Mucosa of descending colon (tissue), 3 donors: ENCODE measurements at regions not wholly inside any gene's neighbourhood (a gene's known extent, or its start where the extent isn't known, plus 50 kb on each side); places are given as distances from the start of the nearest gene placed in this dataset.

Experiments
- ATAC-seq: fragments of 200-7000 bp; cut with Tn5 transposase; one replicate; pipeline ENCODE4 v1.9.1; 2020; ENCODE audit warnings: mild to moderate bottlenecking, moderate library complexity
- DNase-seq, 3 donors: peaks; one replicate each; pipeline ENCODE4 v3.0.0-alpha.2; 2020
- H3K36me3 ChIP-seq: fragments of 200-600 bp; one replicate; pipeline ENCODE4 v1.8.0; 2021; ENCODE audit warnings: low read depth, mild to moderate bottlenecking
- H3K4me1 ChIP-seq: fragments of 200-600 bp; one replicate; pipeline ENCODE4 v1.8.0; 2021; ENCODE audit warnings: low read depth, mild to moderate bottlenecking
- H3K4me3 ChIP-seq: fragments of 200-600 bp; one replicate; pipeline ENCODE4 v1.8.0; 2021; ENCODE audit warnings: mild to moderate bottlenecking
- H3K9me3 ChIP-seq: fragments of 200-600 bp; one replicate; pipeline ENCODE4 v1.8.0; 2021; ENCODE audit warnings: mild to moderate bottlenecking
- intact Hi-C, 2 donors: fragments of 100-400 bp; cut with DNase I in 1 of 2; cut with micrococcal nuclease in 1 of 2; formaldehyde crosslinking; loops; one replicate each; pipeline versions ENCODE4 v1.11.0 to v1.11.1; 2022; cut with DNase I, micrococcal nuclease
- TF ChIP-seq, protein P1 (sequence below): fragments of 200-600 bp; IDR thresholded peaks from one replicate; pipeline ENCODE4 v1.8.0; 2022; ENCODE audit warnings: antibody characterized with exemption, mild to moderate bottlenecking
- donor health status: DM: no; HTN: no; CAD: no; lungs with moderate emphysema.
- donor health status: DM: no; HTN: no; CAD: no.
- donor health status: DM: no; HTN: yes; CAD: no.

DNA sequence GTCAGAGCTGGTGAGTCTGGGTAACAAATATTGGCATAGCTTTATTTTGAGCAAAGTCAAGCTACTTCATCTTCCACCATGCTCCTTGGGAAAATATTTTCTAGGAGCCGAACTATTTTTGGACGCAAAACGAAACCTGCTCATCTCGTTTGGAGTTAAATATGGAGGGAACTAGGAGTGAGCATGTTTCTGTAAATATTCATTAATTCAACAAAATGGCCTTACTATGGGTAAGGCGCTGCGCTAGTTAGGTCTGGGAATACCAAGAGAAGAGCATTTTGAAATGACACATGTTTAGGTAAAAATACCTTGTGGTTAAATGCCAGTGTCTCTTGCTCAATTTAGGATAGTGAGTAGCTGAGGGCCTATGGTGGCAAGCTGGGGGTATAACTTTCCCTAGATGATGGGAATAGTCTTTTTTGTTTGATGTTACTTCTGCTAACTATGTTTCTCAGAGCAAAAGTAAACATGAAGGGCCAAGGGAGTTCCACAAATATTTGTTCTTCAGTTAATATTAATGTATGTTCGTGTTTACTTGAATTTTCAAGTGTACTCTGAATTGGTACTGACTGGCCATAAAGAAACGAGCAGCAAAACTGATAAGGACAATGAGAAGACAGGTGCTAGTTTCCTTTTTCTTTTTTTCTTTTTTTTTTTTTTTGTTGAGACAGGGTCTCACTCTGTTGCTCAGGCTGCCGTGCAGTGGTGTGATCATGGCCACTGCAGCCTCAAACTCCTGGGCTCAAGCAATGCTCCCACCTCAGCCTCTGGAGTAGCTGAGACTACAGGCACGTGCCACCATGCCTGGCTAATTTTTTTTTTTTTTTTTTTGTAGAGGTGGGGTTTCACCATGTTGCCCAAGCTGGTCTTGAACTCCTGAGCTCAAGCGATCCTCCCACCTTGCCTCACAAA, 77.7 kb downstream of the MAP1LC3B2 start:
- H3K4me3 ChIP-seq, result no peak overlapping the region
- ATAC-seq (peak; percentile 55), DNase-seq (no peak)
- no peaks in the 10 kb centered on the region for H3K9me3 ChIP-seq
- no peaks in the 10 kb centered on the region for H3K36me3 ChIP-seq
- no peaks in the 10 kb centered on the region for H3K4me1 ChIP-seq
- TF ChIP-seq, protein P1, sequence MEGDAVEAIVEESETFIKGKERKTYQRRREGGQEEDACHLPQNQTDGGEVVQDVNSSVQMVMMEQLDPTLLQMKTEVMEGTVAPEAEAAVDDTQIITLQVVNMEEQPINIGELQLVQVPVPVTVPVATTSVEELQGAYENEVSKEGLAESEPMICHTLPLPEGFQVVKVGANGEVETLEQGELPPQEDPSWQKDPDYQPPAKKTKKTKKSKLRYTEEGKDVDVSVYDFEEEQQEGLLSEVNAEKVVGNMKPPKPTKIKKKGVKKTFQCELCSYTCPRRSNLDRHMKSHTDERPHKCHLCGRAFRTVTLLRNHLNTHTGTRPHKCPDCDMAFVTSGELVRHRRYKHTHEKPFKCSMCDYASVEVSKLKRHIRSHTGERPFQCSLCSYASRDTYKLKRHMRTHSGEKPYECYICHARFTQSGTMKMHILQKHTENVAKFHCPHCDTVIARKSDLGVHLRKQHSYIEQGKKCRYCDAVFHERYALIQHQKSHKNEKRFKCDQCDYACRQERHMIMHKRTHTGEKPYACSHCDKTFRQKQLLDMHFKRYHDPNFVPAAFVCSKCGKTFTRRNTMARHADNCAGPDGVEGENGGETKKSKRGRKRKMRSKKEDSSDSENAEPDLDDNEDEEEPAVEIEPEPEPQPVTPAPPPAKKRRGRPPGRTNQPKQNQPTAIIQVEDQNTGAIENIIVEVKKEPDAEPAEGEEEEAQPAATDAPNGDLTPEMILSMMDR, result no peak
- intact Hi-C loops, result no loop called here

DNA sequence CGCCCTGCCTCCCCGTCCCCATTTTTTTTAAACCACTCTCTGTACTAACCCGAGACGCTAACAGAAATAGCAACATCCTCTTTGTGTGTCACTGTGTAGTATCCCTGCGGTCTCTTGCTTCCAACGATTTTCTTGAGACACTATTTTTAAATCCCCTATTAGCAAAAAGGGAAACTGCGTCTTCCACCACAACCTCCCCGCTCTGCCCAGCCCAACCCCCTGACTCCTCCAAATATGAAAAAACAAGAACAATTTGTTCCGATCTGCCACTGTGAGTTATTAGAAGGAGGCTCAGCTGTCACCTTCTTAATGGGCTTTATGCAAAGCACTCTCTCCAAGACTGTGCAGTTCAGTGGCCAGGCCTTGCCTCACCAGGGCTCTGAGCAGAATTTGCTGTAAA, 76.3 kb downstream of the MAP1LC3B2 start:
- TF ChIP-seq, protein P1, result no peak
- no peaks in the 10 kb centered on the region for H3K36me3 ChIP-seq
- DNase-seq, result no peak
- no peaks in the 10 kb centered on the region for H3K4me1 ChIP-seq
- no peaks in the 10 kb centered on the region for H3K9me3 ChIP-seq
- intact Hi-C loops, result no loop called here
- ATAC-seq, result no peak
- no peak overlapping the region for H3K4me3 ChIP-seq

DNA sequence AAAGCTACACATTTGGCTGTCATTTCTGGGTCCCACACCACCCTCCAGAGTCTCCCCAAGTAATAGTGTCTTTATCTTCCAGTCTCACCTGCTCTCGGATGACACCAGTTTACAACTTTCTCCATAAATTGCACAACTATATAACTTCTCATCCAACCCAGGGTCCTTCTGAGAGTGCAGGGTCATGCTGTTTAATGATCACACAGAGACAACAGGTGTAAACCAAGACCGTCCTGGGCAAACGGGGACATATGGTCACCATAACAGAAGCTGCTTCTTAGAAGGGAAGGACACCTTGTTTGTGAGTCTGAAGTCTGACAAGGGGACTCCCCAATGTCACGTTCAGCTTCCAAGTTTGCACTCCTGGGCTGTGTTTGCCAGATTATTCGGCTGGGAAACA, 74.3 kb downstream of the MAP1LC3B2 start:
- Histone ChIP-seq H3K36me3 (no peaks in the 10 kb centered on the region), H3K4me3 (no peak overlapping the region), H3K4me1 (no peaks in the 10 kb centered on the region), H3K9me3 (no peaks in the 10 kb centered on the region)
- TF ChIP-seq, protein P1, result no peak
- intact Hi-C loops, result no loop called here
- DNase-seq (peak in 1 of 3 donors; percentile 27), ATAC-seq (peak; percentile 67)

DNA sequence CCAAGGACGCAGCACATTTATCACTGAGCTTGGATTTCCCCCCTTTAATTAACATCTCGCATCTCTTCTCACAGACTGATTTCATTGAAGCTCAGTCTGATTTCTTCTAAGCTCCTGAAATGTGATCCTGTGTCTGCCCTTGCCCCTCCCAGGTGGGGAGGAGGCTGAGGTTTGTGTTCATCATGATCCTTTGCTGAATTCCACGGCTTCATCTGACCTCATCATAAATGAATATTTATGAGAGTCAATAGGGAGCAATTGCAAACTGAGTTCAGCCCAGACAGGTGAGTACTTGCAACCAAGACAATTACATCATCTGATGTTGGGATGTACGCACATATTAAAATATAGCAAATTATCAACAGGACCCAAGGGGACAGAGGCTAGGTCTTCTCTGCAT, 72.4 kb downstream of the MAP1LC3B2 start:
- DNase-seq (no peak), ATAC-seq (no peak)
- intact Hi-C loops, result no loop called here
- H3K4me1 ChIP-seq, result no peaks in the 10 kb centered on the region
- no peaks in the 10 kb centered on the region for H3K9me3 ChIP-seq
- no peaks in the 10 kb centered on the region for H3K36me3 ChIP-seq
- TF ChIP-seq, protein P1, result no peak
- H3K4me3 ChIP-seq, result no peak overlapping the region

DNA sequence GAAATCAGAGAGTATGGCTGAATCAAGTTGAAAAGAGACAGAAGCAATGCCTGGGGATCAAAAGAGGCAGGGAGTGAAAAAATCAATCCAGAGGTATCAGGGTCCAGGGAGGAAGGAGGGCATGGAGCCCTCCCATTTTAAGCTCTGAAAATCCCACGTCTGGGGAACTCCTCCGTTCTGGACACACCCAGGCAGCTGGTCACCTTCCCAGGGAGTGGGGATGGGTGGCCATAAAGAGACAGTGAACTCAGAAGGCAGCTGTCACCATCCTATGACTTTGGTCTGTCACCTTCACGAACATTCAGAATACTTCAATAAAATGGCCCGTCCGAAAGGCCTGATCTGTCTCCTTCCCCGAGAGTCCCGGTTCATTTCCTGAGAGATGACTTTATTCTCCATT, 71.6 kb downstream of the MAP1LC3B2 start:
- H3K4me3 ChIP-seq, result no peak overlapping the region
- DNase-seq, result peak in 1 of 3 donors; percentile 41
- TF ChIP-seq, protein P1, result no peak
- intact Hi-C loops, result no loop called here
- no peaks in the 10 kb centered on the region for H3K9me3 ChIP-seq
- no peaks in the 10 kb centered on the region for H3K36me3 ChIP-seq
- H3K4me1 ChIP-seq, result no peaks in the 10 kb centered on the region
- peak; percentile 58 for ATAC-seq
